Embryonic facial prominence (tissue), 1 donor: ENCODE measurements at regions not wholly inside any gene's neighbourhood (a gene's known extent, or its start where the extent isn't known, plus 50 kb on each side); places are given as distances from the start of the nearest gene placed in this dataset.
"Not testable (repeated sequence)": the region's sequence is repeated elsewhere in the genome, so short reads cannot be mapped to it uniquely, and the experiment has no call there.

Experiments used
- DNase-seq: peaks from one replicate; pipeline ENCODE4 v3.0.0-alpha.2; 2016; ENCODE audit errors: extremely low spot score

- DNase-seq, result no peak
Observed at GRCh38 chr6:50962213-50962759, 143.6 kb downstream of the TFAP2B start.

- DNase-seq, result no peak
Observed at GRCh38 chr6:50963952-50964351, 145.3 kb downstream of the TFAP2B start.

- no peak for DNase-seq
Observed at GRCh38 chr6:50965495-50965894, 146.8 kb downstream of the TFAP2B start.

- DNase-seq, result no peak
Observed at GRCh38 chr6:50966532-50966931, 147.9 kb downstream of the TFAP2B start.

- no peak for DNase-seq
Observed at GRCh38 chr6:50966986-50967385, 148.3 kb downstream of the TFAP2B start.

GRCh38 chr6:50968246-50968645 is 149.6 kb downstream of the TFAP2B start:
- DNase-seq, result not testable (repeated sequence)

DNA sequence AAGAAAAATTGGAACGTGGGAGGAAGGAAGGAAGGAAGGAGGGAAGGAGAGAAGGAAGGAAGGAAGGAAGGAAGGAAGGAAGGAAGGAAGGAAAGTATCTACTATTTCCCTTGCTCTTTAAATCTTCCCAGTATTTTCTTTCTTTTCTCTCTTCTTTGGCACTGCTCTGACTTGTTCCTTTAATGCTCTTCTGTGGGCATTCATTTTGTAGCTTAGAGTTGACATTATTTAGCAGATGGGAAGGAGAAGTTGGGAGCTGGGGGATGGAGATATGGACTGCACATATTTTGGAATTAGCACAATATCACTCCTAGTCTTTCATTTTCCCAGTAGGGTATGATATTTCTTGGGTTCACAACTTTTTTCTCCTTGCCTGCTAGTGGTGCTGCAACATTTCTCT is 152.2 kb downstream of the TFAP2B start:
- no peak for DNase-seq

DNA sequence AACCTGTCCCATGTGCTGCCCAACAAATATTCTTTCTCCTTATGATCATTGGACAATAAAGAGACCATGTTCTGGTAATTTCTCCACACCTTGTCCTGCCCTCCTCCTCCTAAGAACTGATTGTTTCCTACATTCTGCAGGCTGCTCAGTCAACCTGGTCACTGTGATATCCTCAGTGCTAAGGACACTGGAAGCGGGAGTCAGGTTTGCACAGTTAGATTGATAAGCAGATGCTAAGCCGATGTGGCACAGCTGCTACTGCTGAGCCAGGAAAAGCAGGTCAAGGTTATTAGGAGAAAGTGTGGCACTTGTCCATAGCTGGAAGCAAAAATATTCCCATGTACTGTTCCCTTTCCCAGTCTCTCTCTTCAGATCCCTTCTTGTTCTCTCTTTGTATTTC is 154.8 kb downstream of the TFAP2B start:
- no peak for DNase-seq

- no peak for DNase-seq
Observed at GRCh38 chr6:50974319-50974718, 155.6 kb downstream of the TFAP2B start.

DNA sequence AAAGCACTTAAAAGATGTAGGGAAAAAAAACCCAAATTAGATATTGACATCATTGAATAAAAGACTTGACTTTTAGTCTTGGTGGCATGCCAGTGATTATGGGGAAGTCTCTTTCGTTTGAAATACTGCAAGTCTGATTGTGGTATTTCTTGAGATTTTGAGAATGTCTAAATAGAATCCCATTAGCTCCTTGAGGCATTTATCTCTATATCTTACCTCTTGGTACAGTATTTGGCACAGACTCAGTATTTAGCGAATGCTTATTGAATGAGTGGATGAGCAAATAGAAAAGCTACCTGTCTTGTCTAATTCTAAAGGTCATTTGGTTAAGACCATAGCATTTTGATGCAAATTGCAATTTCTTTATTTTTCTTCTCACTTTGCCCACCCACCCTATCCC is 156.5 kb downstream of the TFAP2B start:
- no peak for DNase-seq

DNA sequence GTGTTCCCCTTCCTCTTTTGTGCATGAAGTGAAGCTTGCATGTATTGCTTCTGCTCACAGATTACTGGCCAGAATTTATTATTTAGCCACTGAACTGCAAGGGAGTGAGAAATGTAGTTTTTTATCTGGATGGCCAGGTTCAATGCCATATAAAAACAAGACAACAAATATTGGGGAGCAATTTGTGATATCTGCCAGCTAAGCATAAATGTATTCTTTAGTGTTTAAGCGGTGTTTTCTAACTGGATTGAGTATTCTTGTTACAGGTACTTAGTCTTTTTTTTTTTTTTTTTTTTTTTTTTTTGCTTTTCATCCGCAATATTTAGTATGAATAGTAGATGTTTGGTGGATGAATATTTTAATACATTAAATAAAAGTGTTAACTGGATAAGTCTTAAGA is 158.2 kb downstream of the TFAP2B start:
- DNase-seq, result no peak

- DNase-seq, result no peak
Observed at GRCh38 chr6:50977796-50978195, 159.1 kb downstream of the TFAP2B start.

GRCh38 chr6:50978380-50979170 is 159.9 kb downstream of the TFAP2B start:
- DNase-seq, result no peak

DNA sequence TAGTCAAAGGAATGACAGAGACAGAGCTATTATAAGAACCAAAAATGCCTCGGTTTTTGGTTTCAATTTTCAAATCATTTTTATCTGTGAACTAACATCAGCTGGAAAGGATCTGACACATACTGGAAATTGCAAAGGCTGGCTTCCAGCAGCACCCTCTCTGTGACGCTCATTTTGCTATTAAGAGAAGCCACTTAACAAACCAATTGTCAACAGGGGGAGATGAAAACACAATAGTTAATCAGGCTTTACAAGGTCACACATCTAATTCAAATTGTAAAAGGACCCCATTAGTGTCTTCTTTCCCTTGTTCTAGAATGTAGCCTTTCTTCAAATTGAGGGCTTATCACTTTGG is 160.5 kb downstream of the TFAP2B start:
- DNase-seq, result no peak

GRCh38 chr6:50984135-50984534 is 165.5 kb downstream of the TFAP2B start:
- no peak for DNase-seq

DNA sequence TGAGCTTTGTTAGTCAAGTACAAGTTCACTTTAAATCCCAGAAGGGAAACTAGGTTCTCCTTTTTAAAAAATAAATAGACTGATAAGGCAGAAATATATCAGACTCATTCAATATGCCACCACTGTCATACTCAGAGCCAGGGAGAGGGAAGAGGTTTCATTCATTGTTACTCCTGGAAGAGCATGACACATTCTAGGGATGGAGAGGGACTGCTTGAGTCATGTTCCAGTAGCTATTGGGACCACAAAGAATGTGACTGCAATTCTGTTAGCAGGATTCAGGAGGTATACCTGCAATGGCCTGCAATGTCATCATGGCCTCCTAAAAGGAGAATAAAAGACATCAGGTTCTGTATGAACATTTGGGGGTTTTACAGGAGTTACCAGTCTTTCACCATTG is 167.6 kb downstream of the TFAP2B start:
- no peak for DNase-seq

DNA sequence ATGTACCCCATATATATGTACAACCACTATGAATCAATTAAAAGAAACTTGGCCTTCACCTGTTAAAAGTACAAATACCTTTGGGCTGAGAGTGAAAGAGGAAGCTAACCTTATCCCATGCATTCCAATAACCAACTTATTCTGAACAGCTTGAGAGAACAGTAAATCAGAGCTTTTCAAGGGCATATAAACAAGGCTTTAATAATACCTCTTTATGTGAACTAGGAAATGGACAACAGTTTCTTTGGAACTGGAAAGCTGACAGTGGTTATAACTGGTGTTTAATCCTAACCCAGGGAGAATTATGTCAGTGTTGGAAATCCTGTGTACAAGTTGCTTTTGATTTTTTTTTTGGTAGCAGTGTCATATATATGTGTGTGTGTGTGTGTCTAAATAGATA is 170.5 kb downstream of the TFAP2B start:
- no peak for DNase-seq

DNA sequence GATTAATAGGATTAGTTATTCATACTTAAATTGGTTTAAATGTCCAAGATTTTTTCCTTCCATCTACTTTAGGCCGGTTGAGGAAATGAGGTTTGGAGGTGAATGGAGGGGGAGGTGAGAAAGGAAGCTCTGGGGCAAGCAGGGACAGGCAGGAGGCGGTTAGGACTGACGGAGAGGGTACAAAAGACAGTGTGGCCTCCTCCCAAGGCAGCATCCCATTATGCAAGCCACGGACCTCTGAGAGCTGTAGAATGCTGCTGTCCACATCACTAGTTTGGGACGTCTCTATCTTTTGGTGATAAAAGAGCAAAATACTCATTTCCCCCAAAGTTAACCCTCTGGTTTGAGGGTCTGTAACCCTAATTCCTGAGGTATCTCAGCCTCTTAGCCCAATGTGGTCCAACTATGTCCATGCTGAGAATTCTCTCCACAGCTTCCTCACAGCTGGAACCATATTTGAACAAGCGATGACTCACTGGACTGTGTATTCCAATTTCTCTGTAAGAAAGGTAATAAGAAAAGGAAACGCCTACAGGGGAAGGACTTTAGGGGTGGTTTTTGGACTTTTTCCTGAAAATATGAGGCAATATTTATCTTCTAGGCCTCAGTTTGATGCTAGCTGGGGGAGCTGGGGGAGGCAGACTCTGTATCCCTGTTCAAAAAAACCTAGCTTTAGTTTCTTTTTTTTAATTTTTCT is 172.2 kb downstream of the TFAP2B start:
- DNase-seq, result no peak

- no peak for DNase-seq
Observed at GRCh38 chr6:50992232-50992631, 173.6 kb downstream of the TFAP2B start.

DNA sequence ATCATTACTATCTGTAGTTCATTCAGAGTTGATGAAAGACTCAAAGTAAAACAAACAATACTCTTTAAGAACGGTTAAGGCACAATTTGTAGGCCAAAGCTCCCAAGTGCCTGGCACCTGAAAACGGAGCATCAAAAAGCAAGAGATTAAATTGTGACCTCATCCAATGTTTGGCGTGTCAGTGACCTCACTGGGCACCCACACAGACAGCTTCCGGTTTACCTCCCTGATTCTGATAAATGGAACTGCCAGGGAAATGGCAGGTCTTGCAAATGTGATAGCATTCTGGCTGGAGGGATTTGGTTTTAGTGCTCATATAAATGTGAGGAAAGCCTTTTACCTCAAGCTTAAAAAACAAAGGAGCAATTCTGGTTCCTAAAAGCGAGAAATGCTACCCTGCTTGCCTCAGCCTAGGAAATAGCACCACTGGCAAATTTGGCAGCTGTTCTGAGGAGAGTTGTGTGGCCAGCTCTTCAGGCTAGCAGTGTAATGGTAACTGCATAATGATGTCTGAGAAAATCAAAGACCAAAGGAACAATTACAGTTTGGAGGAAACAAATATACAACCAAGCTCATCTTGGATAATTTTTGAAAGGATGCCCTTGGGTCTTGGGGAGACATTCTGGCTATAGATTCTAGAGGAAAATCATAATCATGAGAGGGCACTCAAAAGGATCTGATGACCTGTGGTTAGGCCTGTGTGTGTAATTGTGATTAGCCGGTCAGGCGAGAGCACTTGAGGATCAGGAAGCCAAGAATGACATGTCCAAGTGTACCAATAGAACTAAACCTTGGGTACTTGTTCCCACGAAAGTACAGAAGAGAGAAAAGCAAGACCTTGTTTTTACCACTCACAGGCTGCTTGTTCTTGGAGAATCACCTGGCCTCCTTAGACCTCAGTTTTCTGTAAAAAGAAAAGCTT is 174.3 kb downstream of the TFAP2B start:
- no peak for DNase-seq

- DNase-seq, result no peak
Observed at GRCh38 chr6:50993941-50994720, 175.5 kb downstream of the TFAP2B start.
